ENCODE measurements at regions not wholly inside any gene's neighbourhood (a gene's known extent, or its start where the extent isn't known, plus 50 kb on each side); places are given as distances from the start of the nearest gene placed in this dataset.

GRCh38 chr15:62488387-62488786, 323.3 kb upstream of the C2CD4B start:
- TF ChIP-seq JUND (IDR thresholded peaks at IDR 0.05; ENCODE audit: low read depth), result no peak
- no peak for DNase-seq (ENCODE audit: low read depth in 1 of 2, low spot score in 1 of 2)
- in situ Hi-C loops (cut with HindIII; ENCODE audit: low pct_unique_long_range_greater_than_20kb, low sequenced_read_pairs), result no loop called here

- no peak for TF ChIP-seq JUND (IDR thresholded peaks at IDR 0.05; ENCODE audit: low read depth)
- no peak for DNase-seq (ENCODE audit: low read depth in 1 of 2, low spot score in 1 of 2)
- in situ Hi-C loops (cut with HindIII; ENCODE audit: low pct_unique_long_range_greater_than_20kb, low sequenced_read_pairs), result no loop called here
These were observed 326.6 kb upstream of the C2CD4B start for GRCh38 chr15:62491642-62492041.

GRCh38 chr15:62492900-62493299, 327.8 kb upstream of the C2CD4B start:
- DNase-seq (ENCODE audit: low read depth in 1 of 2, low spot score in 1 of 2), result no peak
- no peak for TF ChIP-seq JUND (IDR thresholded peaks at IDR 0.05; ENCODE audit: low read depth)
- in situ Hi-C loops (cut with HindIII; ENCODE audit: low pct_unique_long_range_greater_than_20kb, low sequenced_read_pairs), result no loop called here

- no peak for DNase-seq (ENCODE audit: low read depth in 1 of 2, low spot score in 1 of 2)
- no peak for TF ChIP-seq JUND (IDR thresholded peaks at IDR 0.05; ENCODE audit: low read depth)
- in situ Hi-C loops (cut with HindIII; ENCODE audit: low pct_unique_long_range_greater_than_20kb, low sequenced_read_pairs), result no loop called here
These were observed 329.1 kb upstream of the C2CD4B start for GRCh38 chr15:62494197-62494596.

- in situ Hi-C loops (cut with HindIII; ENCODE audit: low pct_unique_long_range_greater_than_20kb, low sequenced_read_pairs), result no loop called here
- TF ChIP-seq JUND (IDR thresholded peaks at IDR 0.05; ENCODE audit: low read depth), result no peak
- DNase-seq (ENCODE audit: low read depth in 1 of 2, low spot score in 1 of 2), result no peak
These were observed 330.9 kb upstream of the C2CD4B start for GRCh38 chr15:62495670-62496614.

- TF ChIP-seq JUND (IDR thresholded peaks at IDR 0.05; ENCODE audit: low read depth), result no peak
- in situ Hi-C loops (cut with HindIII; ENCODE audit: low pct_unique_long_range_greater_than_20kb, low sequenced_read_pairs), result no loop called here
- DNase-seq (ENCODE audit: low read depth in 1 of 2, low spot score in 1 of 2), result no peak
These were observed 332.3 kb upstream of the C2CD4B start for GRCh38 chr15:62497356-62497755.

- no peak for DNase-seq (ENCODE audit: low read depth in 1 of 2, low spot score in 1 of 2)
- TF ChIP-seq JUND (IDR thresholded peaks at IDR 0.05; ENCODE audit: low read depth), result no peak
- in situ Hi-C loops (cut with HindIII; ENCODE audit: low pct_unique_long_range_greater_than_20kb, low sequenced_read_pairs), result no loop called here
These were observed 333.2 kb upstream of the C2CD4B start for GRCh38 chr15:62498278-62498677.

- in situ Hi-C loops (cut with HindIII; ENCODE audit: low pct_unique_long_range_greater_than_20kb, low sequenced_read_pairs), result no loop called here
- no peak for TF ChIP-seq JUND (IDR thresholded peaks at IDR 0.05; ENCODE audit: low read depth)
- no peak for DNase-seq (ENCODE audit: low read depth in 1 of 2, low spot score in 1 of 2)
These were observed 333.6 kb upstream of the C2CD4B start for GRCh38 chr15:62498712-62499111.

GRCh38 chr15:62500325-62500724, 335.2 kb upstream of the C2CD4B start:
- no peak for TF ChIP-seq JUND (IDR thresholded peaks at IDR 0.05; ENCODE audit: low read depth)
- in situ Hi-C loops (cut with HindIII; ENCODE audit: low pct_unique_long_range_greater_than_20kb, low sequenced_read_pairs), result no loop called here
- DNase-seq (ENCODE audit: low read depth in 1 of 2, low spot score in 1 of 2), result no peak

- in situ Hi-C loops (cut with HindIII; ENCODE audit: low pct_unique_long_range_greater_than_20kb, low sequenced_read_pairs), result no loop called here
- TF ChIP-seq JUND (IDR thresholded peaks at IDR 0.05; ENCODE audit: low read depth), result no peak
- no peak for DNase-seq (ENCODE audit: low read depth in 1 of 2, low spot score in 1 of 2)
These were observed 337.4 kb upstream of the C2CD4B start for GRCh38 chr15:62502451-62502850.

- in situ Hi-C loops (cut with HindIII; ENCODE audit: low pct_unique_long_range_greater_than_20kb, low sequenced_read_pairs), result no loop called here
- TF ChIP-seq JUND (IDR thresholded peaks at IDR 0.05; ENCODE audit: low read depth), result no peak
- DNase-seq (ENCODE audit: low read depth in 1 of 2, low spot score in 1 of 2), result no peak
These were observed 338.4 kb upstream of the C2CD4B start for GRCh38 chr15:62503451-62503850.

- no peak for DNase-seq (ENCODE audit: low read depth in 1 of 2, low spot score in 1 of 2)
- in situ Hi-C loops (cut with HindIII; ENCODE audit: low pct_unique_long_range_greater_than_20kb, low sequenced_read_pairs), result no loop called here
- TF ChIP-seq JUND (IDR thresholded peaks at IDR 0.05; ENCODE audit: low read depth), result no peak
These were observed 340.7 kb upstream of the C2CD4B start for GRCh38 chr15:62505762-62506161.

- no peak for TF ChIP-seq JUND (IDR thresholded peaks at IDR 0.05; ENCODE audit: low read depth)
- peak; percentile 15 to 60 for DNase-seq (ENCODE audit: low read depth in 1 of 2, low spot score in 1 of 2)
- in situ Hi-C loops (cut with HindIII; ENCODE audit: low pct_unique_long_range_greater_than_20kb, low sequenced_read_pairs), result no loop called here
These were observed 341.2 kb upstream of the C2CD4B start for GRCh38 chr15:62506217-62506805.
